GM21367 (cell line): ENCODE measurements at regions not wholly inside any gene's neighbourhood (a gene's known extent, or its start where the extent isn't known, plus 50 kb on each side); places are given as distances from the start of the nearest gene placed in this dataset.
"Not testable (repeated sequence)": the region's sequence is repeated elsewhere in the genome, so short reads cannot be mapped to it uniquely, and the experiment has no call there.

Experiments used
- ATAC-seq: cut with Tn5 transposase; IDR thresholded peaks from one replicate; pipeline ENCODE4 v1.9.1; 2021; ENCODE audit not compliant: unreplicated experiment

DNA sequence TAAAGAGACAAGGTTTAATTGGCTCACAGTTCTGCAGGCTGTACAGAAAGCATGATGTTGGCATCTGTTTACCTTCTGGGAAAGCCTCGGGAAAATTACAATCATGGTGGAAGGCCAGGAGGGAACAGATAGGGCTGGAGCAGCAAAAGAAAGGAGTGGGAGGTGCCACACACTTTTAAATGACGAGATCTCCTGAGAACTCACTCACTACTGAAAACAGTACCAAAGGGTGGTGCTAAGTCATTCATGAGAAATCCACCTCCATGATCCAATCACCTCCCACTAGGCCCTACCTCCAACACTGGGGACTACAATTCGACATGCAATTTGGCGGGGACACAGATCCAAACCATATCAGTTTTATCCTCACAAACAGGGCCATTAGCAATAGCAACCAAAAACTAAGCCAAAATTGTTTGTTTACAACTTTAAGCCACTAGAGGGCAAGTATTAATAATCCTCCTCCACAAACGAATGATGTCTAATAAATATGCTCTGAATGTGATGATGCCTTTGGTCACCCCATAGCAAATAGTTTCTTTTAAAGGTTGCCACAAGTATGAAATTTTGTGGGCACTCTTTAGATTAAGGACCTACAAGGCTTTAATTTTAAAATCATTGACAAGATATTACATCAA, 129.2 kb upstream of the NRBF2 start:
- ATAC-seq = no peak

DNA sequence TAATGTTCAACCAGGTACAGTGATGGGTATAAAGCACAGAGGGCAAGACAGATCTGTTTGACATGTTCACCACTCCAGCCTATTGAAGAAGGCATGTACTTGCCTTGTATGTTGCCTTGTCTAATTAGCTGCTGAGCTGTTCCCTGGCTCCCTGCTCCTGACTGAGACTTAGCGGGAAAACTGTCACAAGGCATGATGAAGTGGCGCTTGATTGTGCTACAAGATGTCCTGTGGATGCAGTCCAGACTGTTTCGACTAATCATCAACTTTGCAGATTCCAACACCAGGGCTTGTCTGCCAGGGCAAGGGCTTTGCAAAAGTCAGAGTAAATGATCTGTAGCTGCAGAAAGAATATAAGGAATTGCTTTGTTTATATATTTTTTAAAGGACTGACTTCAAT, 136.2 kb upstream of the NRBF2 start:
- no peak for ATAC-seq

DNA sequence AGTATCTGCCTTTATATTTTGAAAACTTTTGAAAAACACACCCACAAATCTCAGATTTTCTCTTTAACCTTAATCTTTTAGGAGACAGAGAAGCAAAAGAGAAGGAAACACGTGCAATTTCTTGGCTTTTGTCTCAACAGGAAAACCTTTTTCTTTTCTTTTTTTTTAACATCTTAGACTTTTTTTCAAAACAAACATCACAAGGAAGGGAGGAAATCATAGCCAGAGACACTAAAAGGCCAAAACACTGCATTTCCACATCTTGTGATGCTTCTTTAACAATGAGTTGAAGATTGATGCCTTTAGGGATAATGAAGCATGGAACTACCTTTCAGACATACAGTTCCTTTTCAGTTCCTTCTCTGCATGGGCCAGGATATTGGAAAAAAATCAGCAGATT, 136.6 kb upstream of the NRBF2 start:
- ATAC-seq = no peak

DNA sequence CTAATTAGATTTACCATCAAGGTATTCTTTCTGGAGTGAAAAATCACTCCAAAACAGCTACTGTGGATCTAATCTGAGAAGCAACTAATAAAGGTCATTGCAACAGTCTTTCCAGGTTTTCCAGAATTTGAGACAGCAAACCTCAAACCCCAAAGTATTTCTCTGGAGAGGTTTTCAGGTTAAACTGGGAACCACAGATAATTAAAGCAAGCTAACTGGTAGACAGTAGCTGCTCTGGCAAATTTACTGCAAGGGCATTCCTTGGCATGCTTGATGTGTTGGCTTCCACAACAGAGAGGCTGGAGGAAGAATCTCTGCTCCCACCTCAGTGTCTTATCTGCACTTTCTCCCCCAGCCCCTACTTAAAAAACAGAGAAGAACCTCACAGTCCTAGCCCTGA, 140.0 kb upstream of the NRBF2 start:
- no peak for ATAC-seq

- peak; percentile 75 for ATAC-seq
Observed at GRCh38 chr10:62992145-62992721, 140.9 kb upstream of the NRBF2 start.

DNA sequence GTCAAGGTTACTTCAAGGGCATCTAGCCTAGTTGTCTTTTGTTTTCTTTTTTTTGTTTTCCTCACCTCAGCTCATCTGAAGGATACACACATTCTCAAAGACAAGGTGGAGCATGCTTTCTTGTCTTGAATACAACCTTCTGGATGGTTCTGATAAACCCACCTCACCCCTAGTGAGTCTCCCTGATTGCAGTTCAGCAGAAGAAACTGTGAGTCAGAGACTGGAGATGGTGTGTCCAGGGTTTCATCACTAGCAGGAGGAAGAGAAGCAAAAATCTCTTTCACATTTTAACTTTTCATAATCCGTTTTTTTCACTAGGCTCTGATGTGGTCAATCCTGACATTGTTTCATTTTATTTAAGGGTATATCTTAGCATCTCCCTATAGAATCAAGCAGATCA, 143.0 kb upstream of the NRBF2 start:
- no peak for ATAC-seq

DNA sequence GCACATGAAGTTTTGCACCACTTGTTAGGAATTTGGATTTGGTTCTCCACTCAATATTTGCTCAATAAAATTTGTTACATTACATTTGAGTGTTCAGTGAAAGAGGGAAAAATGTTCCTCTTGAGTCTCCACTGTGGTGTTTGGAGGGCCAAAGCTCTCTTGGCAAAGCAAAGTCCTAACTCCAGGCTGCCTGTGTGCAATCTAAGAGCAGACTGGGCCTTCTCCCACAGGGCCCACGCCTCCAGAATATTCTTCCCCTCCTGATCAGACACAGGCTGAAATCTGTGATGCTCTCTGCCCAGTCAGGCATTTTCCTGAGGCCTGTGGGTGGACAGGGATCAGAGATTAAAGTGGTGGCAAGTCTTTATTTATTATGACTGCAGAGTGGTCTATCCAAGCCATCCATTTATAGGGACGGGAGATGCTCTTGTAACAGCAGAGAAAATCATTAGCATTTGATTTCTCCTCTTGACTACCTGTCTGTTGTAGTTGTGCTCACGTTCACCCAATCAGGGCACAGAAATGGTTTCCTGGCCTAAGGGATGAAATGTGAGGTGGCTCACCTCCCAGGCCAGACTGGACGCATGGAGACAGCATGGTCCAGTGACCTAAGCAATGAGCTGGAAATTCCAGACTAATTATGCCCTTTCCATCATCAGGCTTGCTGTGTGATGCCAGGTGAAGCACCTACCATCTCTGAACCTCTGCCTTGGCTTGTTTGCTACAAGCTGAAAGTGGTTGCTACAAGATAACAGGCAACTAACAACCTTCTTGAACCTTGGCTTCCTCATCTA, 147.1 kb upstream of the NRBF2 start:
- no peak for ATAC-seq

GRCh38 chr10:62981096-62981495, 152.0 kb upstream of the NRBF2 start:
- no peak for ATAC-seq

- ATAC-seq = no peak
Observed at GRCh38 chr10:62980687-62981086, 152.4 kb upstream of the NRBF2 start.

DNA sequence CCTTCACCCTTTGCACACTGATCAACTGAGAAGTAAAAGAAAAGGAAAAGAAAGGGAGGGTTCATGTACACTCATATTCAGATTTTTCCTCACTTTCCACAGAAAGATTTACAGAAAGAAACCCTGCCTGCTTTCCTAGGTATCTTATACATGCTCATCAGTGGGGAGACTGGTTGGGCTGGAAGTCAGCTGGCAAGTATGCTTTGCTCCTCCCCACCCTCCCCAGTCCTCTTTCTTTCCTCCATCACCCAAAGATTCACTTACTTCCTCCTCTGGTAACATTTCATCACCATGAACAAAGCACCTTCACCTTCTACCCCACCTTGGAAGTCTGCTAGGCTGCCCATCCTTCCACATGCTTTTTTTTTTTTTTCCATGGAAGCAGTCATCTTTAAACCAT, 153.2 kb upstream of the NRBF2 start:
- ATAC-seq = no peak

DNA sequence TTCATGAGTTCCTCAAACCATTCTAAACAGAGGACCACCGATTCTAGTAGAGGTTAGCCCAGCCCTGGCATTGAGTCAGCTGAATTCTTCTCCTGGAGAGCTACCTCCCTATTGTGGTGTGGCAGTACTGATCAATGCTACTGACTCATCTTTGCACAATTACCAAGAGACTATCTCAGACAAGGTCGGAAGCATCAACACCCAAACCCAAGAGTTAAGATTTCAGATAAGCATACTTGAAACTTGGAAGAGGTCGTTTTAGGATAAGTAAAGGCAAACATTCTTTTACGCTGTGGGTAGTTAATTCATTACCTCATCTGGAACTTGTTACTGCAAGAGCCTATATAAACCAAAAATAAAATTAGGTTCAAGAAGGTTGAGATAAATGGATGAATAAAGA, 154.6 kb upstream of the NRBF2 start:
- ATAC-seq = no peak

DNA sequence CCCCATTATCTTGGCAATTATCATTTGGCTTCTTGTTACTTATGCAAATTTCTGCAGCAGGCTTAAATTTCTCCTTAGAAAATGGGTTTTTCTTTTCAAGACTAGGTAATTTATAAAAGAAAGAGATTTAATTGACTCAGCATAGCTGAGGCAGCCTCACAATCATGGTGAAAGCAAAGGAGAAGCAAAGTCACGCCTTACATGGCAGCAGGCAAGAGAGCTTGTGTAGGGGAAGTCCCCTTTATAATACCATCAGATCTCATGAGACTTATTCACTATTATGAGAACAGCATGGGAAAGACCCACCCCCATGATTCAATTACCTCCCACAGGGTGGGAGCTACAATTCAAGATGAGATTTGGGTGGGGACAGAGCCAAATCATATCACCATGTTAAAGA, 158.3 kb upstream of the NRBF2 start:
- not testable (repeated sequence) for ATAC-seq

GRCh38 chr10:62972103-62972502, 155.9 kb upstream of the EGR2 start:
- ATAC-seq = no peak

DNA sequence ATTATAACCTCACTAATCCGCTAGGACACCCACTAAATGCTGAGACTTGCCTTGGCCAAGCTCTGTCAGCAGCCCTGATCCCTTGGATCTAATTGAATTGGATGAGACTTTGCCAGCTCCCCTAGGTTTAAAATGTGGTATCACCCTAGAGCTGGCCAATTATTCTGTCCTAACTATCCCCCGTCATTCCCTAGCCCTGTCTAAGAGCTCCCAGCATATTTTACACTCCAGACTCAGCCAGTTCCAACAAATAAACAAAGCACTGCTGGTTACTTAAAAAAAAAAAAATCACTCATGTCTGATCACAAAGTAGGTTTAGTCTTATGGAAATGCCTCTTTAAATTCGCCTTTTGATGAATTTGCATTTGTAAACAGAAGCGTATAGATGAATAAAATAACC, 147.9 kb upstream of the EGR2 start:
- no peak for ATAC-seq

DNA sequence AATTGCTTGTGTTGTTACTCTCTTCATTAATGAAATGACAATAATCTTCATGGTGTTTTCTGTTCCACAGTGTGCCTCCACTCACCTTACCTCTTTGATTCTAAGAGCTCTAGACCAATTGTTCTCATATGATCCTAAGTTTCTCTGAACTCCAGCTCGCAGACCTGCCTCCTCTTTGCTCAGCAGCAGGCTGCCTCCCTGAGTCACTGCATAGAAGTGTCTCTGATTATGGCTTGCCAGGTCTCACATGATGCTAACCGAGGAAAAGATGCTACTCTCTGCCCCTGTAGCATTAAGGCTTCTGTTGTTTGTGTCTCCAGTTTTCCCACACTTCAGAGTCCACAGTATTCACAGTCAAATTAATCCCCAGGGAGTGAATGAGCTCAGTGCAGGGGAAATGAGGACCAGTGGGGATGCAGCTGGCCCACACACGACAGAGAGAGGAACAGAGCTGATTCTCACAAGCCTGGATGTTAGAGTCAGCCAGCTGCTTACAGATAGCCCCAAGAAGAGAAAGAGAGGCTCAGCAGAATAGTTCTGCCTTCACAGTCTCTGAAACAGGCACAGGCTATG, 145.9 kb upstream of the EGR2 start:
- no peak for ATAC-seq

DNA sequence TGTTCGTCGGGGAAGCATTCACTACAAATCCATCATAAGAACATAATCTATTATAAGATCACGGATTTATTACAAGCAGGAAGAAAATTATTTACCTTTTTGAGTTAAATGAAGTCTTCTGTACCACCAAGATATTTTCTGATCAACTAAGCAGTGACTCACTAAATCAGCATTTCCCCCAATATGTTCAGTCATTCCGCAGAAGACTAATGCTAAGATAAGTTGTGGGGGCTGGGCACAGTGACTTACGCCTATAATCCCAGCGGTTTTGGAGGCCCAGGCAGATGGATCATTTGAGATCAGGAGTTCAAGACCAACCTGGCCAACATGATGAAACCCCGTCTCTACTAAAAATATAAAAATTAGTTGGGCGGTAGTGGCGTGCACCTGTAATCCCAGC, 144.2 kb upstream of the EGR2 start:
- ATAC-seq = no peak

- no peak for ATAC-seq
Observed at GRCh38 chr10:62959553-62959952, 143.4 kb upstream of the EGR2 start.

DNA sequence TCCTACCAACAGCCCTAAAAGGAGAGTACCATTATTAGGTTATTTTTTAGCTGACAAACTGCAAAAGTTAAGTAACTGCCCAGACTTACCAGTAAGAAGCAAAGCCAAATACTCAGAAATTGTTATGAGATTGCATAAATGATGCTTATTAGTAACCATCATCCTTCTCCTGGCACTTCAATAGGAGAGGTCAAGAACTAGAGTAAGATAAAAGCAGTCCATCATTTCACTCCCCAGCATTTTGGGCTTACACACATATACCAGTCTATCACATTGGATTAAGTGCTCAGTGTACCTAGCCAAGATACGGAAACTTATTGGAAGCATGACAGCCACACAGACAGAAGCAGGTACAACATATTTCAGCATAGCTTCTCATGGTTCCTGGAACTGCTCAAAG, 142.8 kb upstream of the EGR2 start:
- no peak for ATAC-seq

- no peak for ATAC-seq
Observed at GRCh38 chr10:62946278-62946677, 130.1 kb upstream of the EGR2 start.

DNA sequence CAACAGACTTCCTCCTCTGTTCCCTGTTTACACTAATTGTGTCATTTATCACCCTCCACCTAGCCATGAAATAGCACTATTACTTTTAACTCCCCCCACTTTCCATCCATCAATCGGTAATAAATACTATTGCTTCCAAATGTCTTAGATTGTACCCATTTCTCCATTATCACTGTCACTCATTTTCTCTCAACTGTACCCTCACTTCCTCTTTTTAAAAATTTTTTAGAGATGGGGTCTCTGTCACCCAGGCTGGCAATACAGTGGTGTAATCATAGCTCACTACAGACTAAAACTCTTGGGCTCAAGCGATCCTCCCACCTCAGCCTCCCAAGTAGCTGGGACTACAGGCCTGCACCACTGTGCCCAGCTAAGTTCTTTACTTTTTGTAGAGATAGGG, 123.5 kb upstream of the EGR2 start:
- ATAC-seq = no peak

- ATAC-seq = no peak
Observed at GRCh38 chr10:62938672-62939071, 122.5 kb upstream of the EGR2 start.

DNA sequence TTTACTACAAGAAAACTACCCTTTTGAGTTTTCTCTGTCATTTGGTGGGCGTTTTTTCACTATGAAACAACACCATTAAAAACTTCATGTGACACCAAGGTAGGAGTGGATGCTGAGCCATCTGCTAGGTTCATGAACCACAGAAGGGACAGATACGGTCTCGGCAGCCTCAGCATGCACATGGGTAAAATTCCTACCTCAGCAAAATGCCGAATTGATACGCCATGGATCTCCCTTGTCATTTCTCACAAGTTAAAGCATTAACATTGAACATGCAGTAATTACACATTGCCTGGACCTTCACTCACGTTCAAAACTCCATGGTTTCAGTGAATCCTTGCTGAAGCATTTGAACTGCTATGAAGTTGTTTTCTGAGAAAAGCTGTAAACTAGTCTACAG, 121.5 kb upstream of the EGR2 start:
- ATAC-seq = no peak
